H1 (cell line): ENCODE measurements at regions not wholly inside any gene's neighbourhood (a gene's known extent, or its start where the extent isn't known, plus 50 kb on each side); places are given as distances from the start of the nearest gene placed in this dataset.

Experiments used
- GABPA ChIP-seq: IDR thresholded peaks from 2 replicates; pipeline ENCODE4 v1.6.1; 2011; ENCODE audit warnings: mild to moderate bottlenecking, low read length, moderate library complexity, borderline replicate concordance; ENCODE audit not compliant: insufficient read depth
- HDAC2 ChIP-seq, 2 experiments: fragments of 300-600 bp in 1 of 2; sonication (generic) in 1 of 2; IDR thresholded peaks; 2 replicates each; pipeline ENCODE4 v1.6.1; 2011 to 2012; ENCODE audit warnings: low read depth in 2 of 2, low read length in 2 of 2, mild to moderate bottlenecking in 2 of 2, moderate library complexity in 2 of 2, borderline replicate concordance in 1 of 2, inconsistent platforms in 1 of 2
- NRF1 ChIP-seq: IDR thresholded peaks from 2 replicates; pipeline ENCODE4 v1.6.1; 2011; ENCODE audit warnings: mild to moderate bottlenecking, low read depth, low read length, improper control_type of control experiment
- SP1 ChIP-seq: IDR thresholded peaks from 2 replicates; pipeline ENCODE4 v1.6.1; 2011; ENCODE audit warnings: low read depth, low read length
- SP4 ChIP-seq: IDR thresholded peaks from 2 replicates; pipeline ENCODE4 v1.6.1; 2012; ENCODE audit warnings: low read length, inconsistent platforms
- TAF1 ChIP-seq: IDR thresholded peaks from 2 replicates; pipeline ENCODE4 v1.6.1; 2011; ENCODE audit warnings: mild to moderate bottlenecking, low read depth, low read length
- TBP ChIP-seq: IDR thresholded peaks from 2 replicates; pipeline ENCODE4 v1.6.1; 2011; ENCODE audit warnings: low read depth, low read length, improper control_type of control experiment

DNA sequence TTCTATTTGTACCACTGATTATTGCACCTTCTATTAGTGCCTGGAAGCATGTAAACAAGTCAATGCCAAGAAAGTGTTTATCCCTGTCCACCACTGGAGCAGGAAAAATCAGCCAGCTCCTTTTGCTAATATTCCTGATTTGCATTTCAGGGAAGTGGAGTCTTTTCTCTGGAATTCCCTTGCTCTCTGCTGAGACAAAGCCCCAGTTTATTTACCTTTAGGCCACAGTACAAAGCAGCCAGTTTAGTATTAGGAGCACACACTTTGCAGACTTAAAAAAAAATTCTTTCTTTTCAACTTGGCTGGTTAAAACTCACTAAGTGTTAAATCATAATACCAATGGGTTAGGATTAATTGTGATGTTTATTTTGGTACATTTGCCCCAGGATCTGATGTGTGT lies 631.1 kb downstream of the PKHD1 start (continued):
- TF ChIP-seq TAF1: no peak
- no peak for TF ChIP-seq SP1
- no peak for TF ChIP-seq SP4
- TF ChIP-seq NRF1: no peak
- TF ChIP-seq GABPA: no peak
- no peak for TF ChIP-seq HDAC2 (IDR thresholded peaks at IDR 0.05; ENCODE audit: borderline replicate concordance in 1 of 2, low read depth in 2 of 2, low read length in 2 of 2)
- no peak for TF ChIP-seq TBP
- TF ChIP-seq, all 59 proteins: peak for 0
